ENCODE measurements at regions not wholly inside any gene's neighbourhood (a gene's known extent, or its start where the extent isn't known, plus 50 kb on each side); places are given as distances from the start of the nearest gene placed in this dataset.

DNA sequence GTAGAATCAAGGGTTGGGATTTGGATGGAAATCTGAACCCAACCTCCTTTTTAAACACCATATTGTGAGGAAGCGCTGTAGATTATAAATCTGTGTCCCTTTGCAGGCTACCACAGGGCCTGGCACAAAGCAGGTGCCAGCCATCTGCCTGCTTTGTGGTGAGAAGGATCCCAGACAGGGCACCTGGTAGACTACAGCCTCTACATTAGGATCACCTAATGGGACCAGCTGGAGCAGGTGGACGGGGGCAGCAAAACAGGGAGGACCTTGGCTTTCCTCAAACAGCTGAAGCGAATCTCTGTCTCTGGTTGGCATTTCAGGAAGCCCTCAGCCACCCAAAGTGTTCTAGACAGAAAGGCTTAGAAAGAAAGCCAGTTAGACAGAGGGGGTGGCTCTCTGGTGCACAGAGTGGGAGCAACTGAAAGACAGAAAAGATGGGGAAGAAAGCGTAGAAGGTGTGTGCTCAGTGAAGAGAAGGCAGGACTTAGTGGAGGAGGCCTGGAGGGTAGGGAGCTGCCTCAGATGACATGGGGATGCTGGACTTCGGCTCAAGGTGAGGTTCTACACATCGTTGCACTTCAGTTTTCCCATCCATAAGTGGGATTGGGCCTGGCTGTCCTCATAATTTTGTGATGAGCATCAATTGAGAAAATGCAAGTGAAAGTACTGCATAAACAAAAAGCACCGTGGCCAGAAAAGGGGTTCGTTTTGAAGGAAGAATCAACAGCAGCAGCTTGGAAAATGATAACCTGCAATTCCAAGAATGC is 350.8 kb downstream of the CYRIA start:
- no peak for DNase-seq

- no peak for DNase-seq
Measured at GRCh38 chr2:16314001-16314400, 351.6 kb downstream of the CYRIA start.

GRCh38 chr2:16313235-16313975 is 352.2 kb downstream of the CYRIA start:
- DNase-seq = no peak

GRCh38 chr2:16312771-16313170 is 352.9 kb downstream of the CYRIA start:
- DNase-seq = no peak

DNA sequence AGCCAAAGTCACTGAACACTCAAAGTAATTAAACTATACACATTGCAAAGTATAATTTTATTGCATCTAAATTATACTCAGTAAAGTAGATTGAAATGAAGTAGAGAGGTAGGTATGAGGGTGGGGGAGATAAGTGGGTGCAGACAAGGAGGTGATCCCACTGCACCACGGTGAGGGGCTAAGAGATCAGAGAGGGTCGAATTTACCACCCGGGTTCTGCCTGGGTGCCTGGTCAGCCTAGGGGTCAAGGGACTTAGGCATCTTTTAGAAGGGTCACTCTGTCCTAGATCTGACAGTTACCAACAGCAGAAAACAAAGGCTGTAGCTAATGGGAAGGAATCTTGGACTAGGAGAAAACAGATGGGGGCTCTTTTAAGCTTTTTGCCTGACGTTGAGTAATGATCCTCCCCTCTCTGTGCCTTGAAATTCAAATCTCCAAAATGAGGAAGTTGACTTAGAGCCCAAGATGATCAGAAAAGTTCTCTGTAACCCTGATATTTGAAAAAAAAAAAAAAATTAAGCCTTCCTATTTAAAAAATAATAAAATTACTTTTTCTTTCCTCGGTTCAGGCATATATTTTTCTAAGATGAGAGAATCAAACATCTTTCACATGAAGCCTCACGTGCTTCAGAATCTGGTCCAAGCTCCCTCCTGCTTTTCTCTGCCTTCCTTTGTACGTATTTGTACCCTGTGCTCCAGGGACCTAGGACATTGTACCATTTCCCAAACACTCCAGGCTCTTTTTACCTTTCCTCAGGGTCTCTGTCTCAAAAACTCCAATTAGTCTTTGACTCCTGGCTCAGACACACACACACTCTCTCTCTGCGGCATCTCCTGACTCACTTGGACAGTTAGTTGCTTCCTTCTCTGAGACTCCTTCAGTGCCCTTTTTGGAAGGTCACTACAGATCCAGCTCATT is 353.9 kb downstream of the CYRIA start:
- DNase-seq = no peak

DNA sequence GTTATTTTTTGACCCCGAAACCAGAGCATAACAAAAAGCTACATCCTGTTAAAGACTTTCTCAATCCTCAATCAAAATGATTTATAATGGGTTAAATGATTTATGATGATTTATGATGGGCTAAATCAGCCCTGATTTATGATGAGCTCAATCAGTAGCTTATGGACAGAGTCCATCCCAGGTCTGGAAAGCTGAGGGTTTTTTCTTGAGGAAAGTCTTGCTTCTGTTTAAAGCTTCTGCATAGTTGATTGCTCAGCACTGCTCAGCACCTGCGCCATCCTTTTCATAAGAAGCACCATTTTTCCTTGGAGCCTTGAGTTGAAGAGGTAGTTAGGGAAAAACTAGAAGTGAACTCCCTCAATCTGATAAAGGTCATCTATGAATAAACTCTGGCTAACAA is 356.8 kb downstream of the CYRIA start:
- DNase-seq = no peak

DNA sequence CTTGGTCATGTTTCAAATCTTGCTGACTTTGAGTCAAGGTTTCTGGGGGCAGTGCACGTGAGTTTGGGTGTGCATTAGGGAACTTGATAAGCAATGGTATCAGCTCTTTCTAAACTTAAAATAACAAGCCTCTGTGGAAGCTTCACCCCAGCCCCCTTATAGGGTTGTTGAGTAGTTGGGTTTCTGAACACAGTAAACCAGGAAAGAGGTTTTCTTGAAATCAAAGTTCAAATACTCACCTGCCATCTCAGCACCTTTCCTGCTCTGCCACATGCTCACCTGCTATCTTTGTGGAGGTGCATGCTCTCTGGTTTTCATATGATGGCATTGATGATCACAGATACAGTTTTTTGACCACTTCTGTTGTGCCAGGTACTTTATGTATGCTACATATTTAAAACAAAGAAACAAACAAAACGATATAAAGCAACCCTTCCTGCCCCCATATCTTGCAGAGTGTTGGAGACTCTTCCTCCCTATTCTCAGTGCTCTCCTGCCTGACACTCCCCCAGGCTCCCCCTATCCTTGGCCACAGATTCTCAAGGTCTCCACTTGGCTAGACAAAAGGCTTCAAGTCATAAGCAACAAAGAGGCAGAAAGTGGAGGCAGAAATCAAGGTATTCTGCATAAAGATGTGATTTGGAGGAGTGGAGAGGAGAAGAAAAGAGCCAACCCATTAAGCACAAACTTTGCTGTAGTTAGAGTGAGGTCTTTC is 360.6 kb downstream of the CYRIA start:
- no peak for DNase-seq

DNA sequence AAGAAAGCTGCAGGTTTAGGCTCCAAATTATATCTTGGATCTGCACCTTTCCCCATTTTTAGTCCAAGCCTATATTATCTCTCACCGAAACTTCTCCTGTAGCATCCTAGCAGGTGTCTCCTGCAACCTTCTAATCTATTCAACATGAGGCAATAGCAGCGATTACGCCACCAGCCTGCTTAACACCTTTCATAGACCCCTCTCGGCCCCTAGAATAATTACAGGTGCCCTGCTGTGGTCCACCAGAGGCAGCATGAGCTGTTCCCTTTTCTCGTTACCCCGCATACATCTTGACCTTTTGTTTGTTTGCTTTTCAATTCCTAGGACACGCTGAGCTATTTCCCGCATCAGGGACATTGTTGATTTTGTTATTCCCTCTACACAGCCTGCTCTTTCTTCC is 361.9 kb downstream of the CYRIA start:
- no peak for DNase-seq

DNA sequence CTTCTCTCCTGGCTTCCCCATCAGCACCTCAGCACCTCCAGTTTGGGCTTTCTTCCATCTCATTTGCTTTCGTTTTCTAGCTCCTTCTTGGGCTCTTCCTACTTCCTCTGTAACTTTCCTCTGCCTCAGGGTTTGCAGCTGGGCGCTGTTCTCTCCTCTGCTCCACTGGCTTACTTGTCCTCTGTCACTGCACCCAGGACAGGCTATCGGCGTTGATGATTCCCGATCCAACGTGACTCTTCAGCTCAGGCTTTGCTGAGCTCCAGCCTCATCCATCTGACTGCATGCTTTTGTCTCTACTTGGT is 362.4 kb downstream of the CYRIA start:
- DNase-seq = no peak

DNA sequence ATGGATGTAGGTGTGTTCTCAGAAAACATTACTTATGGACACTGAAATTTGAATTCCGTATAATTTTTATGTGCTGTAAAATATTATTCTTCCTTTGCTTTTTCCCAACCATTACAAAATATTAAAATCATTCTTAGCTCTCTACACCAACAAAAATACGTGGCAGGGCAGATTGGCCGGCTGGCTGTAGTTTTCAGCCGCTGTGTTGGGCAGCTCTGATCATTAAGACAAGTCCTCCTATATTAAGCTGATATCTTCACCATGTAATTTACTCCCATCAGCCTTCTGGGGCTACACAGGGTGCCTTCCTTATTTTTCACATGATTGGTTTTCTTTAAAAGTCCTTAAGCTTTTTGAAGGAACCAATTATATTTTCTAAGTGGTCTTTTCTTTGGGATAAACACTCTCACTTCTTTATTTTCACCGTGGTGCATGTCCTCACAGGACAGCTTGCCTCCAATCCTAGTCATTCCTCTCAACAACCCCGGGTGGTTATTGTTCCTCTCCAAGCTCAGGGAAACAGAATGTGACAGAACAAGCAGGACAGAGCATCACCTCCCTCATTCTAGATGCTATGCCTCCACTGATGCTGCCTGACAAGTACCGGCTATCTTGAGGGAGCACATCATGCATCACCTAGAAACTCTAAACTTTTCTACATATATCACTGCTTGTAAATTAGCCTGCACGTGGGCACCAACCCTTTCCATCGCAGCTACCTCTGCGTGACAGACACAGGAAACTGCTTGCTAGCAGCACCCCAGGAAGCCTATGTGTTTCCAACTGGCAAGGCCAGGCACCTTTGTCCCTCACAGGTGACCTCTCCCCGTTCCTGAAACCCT is 362.3 kb downstream of the MYCN start:
- no peak for DNase-seq

DNA sequence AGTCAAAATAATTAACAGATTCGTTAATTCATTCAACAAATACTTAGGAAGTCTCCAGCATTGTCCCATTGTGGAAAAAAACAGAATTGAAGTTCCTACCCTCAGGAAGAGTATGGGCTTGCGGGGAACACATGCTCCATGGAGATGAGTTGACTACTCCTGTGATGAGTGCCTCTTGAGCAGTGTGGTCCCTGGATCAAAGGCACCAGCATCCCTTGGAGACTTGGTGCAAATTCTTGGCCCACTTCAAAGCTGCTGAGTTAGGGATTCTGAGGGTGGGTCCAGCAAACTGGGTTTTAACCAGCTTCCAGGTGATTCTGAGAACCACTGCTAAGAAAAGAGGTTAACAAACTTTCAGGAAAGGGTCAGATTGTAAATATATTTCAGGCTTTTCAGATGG is 361.6 kb downstream of the MYCN start:
- DNase-seq = no peak

DNA sequence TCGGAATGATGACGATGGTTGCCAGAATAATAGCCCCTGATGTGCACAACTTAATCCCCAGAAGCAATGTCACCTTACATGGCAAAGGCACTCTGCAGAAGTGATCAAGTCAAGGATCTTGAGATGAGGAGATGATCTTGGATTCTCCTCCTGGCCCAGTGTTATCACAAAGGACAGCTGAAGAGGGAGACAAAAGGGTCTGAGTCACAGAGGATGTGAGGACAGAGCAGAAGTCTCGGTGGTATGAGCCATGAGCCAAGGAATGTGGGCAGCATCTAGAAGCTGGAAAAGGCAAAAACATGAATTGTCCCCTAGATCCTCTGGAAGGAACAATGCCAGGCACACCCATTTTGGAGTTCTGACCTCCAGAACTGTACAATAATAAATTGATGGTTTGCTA is 358.5 kb downstream of the MYCN start:
- no peak for DNase-seq

- no peak for DNase-seq
Measured at GRCh38 chr2:16296331-16297250, 356.2 kb downstream of the MYCN start.

- no peak for DNase-seq
Measured at GRCh38 chr2:16296038-16296290, 355.6 kb downstream of the MYCN start.

GRCh38 chr2:16294791-16295190 is 354.4 kb downstream of the MYCN start:
- no peak for DNase-seq

GRCh38 chr2:16293871-16294270 is 353.5 kb downstream of the MYCN start:
- DNase-seq = no peak

DNA sequence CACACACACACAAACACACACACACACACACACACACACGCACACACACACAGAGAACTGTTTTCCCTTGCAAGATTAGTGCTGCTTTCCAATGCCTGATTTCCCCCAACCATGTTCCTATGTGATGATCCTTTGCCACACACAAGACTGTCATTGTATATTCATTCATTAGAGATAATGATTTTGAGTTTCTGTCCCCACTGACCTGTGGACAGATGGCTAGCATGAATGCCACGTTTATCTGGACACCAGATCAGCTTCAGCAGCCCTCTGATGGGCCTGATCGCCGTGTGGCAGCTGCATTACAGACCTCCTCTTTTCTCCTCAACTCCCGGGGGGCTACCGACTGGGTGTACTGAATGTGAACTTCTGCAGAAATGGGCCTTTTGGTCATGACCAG is 353.0 kb downstream of the MYCN start:
- DNase-seq = no peak

DNA sequence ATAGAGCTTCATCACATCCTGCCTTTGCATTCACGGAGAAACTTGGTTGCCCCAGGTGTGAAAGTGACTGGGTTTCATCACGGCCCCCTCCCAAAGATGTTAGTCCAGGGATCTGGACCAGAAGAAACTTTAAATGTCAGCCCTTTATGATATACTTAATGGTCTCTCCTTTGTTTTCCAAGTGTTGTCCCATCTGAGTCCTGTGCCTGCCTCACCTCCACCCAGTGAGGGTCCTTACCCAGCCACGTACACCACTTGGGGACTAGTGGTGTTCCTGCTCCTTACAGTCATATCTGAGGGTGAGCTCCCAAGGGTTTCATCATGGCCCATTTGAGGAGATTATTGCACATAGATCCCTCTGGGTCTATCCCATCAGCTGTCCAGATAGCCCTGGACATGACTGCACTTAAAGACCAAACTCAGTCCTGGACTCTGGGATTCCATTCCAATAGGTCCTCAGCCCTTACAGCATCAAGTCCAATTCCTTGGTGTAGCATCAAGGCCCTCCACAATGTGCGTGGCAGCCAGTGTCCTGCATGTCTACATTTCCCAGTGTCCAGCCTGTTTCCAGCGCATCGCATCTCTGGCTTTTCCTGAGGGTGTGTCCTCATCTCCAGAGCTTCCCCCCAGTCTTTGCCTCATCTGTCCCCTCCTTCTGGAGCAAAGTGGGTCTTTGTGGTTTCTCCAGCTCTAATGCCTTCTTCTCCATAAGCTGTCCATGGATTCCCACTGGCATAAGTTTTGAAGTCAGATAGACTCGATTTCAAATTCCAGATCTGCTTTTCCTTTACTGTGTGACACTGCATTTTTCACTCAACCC is 351.6 kb downstream of the MYCN start:
- no peak for DNase-seq

GRCh38 chr2:16291226-16291625 is 350.9 kb downstream of the MYCN start:
- DNase-seq = no peak

DNA sequence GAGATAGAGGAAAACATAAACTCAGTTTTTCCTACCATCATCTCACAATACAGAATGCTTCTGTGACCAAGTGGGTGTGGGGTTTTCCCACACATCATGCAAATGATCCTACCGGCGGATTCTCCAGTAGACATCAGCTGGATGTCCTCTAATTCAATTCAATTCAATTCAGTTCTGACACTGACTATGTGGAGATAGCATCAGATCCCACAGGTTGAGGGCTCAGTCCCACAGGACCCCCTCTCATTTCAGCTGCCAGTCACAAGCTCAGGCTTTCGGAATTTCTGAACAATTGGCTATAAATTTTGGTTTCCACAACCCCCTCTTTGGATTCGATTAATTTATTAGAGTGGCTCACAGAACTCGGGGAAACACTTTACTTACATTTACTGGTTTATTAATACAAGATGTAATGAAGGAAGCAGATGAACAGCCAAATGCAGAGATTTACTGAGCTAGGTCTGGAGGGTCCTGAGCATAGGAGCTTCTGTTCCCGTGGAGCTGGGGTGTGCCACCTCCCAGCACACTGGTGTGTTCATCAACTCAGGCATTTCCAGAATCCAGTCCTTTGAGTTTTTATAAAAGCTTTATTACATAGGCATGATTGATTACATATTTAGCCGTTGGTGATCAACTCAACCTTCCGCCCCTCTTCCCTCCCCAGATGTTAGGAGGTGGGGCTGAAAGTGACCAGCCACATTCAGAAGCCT is 350.1 kb downstream of the MYCN start:
- DNase-seq = no peak
